Heart left ventricle (tissue), 13 donors: ENCODE measurements at regions not wholly inside any gene's neighbourhood (a gene's known extent, or its start where the extent isn't known, plus 50 kb on each side); places are given as distances from the start of the nearest gene placed in this dataset.

Experiments used
- POLR2A ChIP-seq, 2 donors: fragments of 450-650 bp; IDR thresholded peaks; one replicate each; pipeline ENCODE4 v1.6.1; 2017; ENCODE audit warnings: antibody characterized with exemption in 2 of 2, mild to moderate bottlenecking in 2 of 2, moderate library complexity in 2 of 2
- TF ChIP-seq, protein P1 (sequence below), 12 donors: fragments of 200-600 bp; sonication (generic) in 4 of 12; IDR thresholded peaks; one replicate each; pipeline versions ENCODE4 v1.5.0 to v1.8.0; 2018 to 2022; ENCODE audit warnings: antibody characterized with exemption in 12 of 12, mild to moderate bottlenecking in 5 of 12
- donor health status: ischemic (EF 13 %, LVEDD 7.1; RV severe dilation, severe dysfunction).
- donor health status: DM: no; HTN: yes; CAD: no.
- donor health status: DM: no; HTN: no; CAD: no.
- donor health status: ischemic (EF 25% LVEDD 6.9; RV normal size, moderate dysfunction).
- donor health status: ischemic (EF 25% LVEDD 5.7; RV mildly dilated, moderate dysfunction).
- donor health status: ischemic (EF 35%, LVEDD 5.7; RV mildly dilated, moderate dysfunction).
- donor health status: nonischemic (EF 11% LVEDD 7.7; RV severe dilation, severe dysfunction).
- donor health status: DM: yes; HTN: yes; CAD: no.
- donor health status: PGD.
- donor health status: ischemic (EF 29% LVEDD 5.4; RV normal size, mild dysfunction).
- donor health status: nonischemic (EF 23%, LVEDD 6.1; RV moderate dilation, normal function).

- no peak for TF ChIP-seq POLR2A (IDR thresholded peaks at IDR 0.05)
- TF ChIP-seq, protein P1, sequence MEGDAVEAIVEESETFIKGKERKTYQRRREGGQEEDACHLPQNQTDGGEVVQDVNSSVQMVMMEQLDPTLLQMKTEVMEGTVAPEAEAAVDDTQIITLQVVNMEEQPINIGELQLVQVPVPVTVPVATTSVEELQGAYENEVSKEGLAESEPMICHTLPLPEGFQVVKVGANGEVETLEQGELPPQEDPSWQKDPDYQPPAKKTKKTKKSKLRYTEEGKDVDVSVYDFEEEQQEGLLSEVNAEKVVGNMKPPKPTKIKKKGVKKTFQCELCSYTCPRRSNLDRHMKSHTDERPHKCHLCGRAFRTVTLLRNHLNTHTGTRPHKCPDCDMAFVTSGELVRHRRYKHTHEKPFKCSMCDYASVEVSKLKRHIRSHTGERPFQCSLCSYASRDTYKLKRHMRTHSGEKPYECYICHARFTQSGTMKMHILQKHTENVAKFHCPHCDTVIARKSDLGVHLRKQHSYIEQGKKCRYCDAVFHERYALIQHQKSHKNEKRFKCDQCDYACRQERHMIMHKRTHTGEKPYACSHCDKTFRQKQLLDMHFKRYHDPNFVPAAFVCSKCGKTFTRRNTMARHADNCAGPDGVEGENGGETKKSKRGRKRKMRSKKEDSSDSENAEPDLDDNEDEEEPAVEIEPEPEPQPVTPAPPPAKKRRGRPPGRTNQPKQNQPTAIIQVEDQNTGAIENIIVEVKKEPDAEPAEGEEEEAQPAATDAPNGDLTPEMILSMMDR (IDR thresholded peaks at IDR 0.05) = no peak
These were observed 125.7 kb downstream of the WT1 start for GRCh38 chr11:32309530-32310213.
